GM13977 (cell line): ENCODE measurements at regions not wholly inside any gene's neighbourhood (a gene's known extent, or its start where the extent isn't known, plus 50 kb on each side); places are given as distances from the start of the nearest gene placed in this dataset.

Experiments
- DNase-seq: peaks from one replicate; pipeline ENCODE4 v3.0.0; 2012; ENCODE audit warnings: low spot score
- CTCF ChIP-seq: IDR thresholded peaks from 2 replicates; pipeline ENCODE4 v1.5.1; 2012; ENCODE audit warnings: mild to moderate bottlenecking, control low read depth; ENCODE audit not compliant: insufficient read depth; ENCODE audit errors: extremely low read depth, missing control alignments
- in situ Hi-C: fragments of 300-500 bp; cut with MboI; formaldehyde crosslinking; loops from one replicate; pipeline ENCODE4 v1.12.0; 2022; ENCODE audit warnings: low sequenced_read_pairs, low pct_unique_long_range_greater_than_20kb, mixed read lengths, inconsistent platforms; ENCODE audit not compliant: unreplicated experiment

- no peak for DNase-seq
- in situ Hi-C loops = no loop called here
- no peak for TF ChIP-seq CTCF
These were observed 770.4 kb downstream of the ETS1 start for GRCh38 chr11:127816962-127817361.

- no peak for DNase-seq
- in situ Hi-C loops = no loop called here
- no peak for TF ChIP-seq CTCF
These were observed 772.0 kb downstream of the ETS1 start for GRCh38 chr11:127815331-127815730.

GRCh38 chr11:127806501-127806900, 780.9 kb downstream of the ETS1 start:
- in situ Hi-C loops = no loop called here
- DNase-seq = no peak
- no peak for TF ChIP-seq CTCF

DNA sequence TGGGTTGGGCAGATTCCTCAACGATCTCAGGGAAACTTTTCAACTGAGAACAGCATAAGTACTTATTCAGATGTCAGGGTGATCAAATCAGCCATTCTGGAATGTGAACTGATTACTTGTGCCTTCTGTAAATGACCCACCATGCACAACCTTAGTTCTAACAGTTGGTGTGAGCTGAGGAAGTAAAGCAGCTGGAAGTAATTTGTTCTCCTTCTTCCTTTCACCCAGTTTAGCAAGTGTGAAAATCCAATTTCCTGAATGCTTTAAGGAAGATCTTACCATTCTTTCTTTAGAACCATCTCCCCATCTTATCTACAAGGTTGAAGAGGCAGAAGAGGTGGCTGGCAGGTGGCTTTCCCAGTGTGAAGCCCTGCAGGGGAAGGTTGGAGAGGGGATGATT, 781.6 kb downstream of the ETS1 start:
- TF ChIP-seq CTCF = no peak
- in situ Hi-C loops = no loop called here
- DNase-seq = no peak

- TF ChIP-seq CTCF = no peak
- no peak for DNase-seq
- in situ Hi-C loops = no loop called here
These were observed 782.5 kb downstream of the ETS1 start for GRCh38 chr11:127804747-127805400.

GRCh38 chr11:127803755-127804154, 783.6 kb downstream of the ETS1 start:
- in situ Hi-C loops = no loop called here
- DNase-seq = no peak
- TF ChIP-seq CTCF = no peak

DNA sequence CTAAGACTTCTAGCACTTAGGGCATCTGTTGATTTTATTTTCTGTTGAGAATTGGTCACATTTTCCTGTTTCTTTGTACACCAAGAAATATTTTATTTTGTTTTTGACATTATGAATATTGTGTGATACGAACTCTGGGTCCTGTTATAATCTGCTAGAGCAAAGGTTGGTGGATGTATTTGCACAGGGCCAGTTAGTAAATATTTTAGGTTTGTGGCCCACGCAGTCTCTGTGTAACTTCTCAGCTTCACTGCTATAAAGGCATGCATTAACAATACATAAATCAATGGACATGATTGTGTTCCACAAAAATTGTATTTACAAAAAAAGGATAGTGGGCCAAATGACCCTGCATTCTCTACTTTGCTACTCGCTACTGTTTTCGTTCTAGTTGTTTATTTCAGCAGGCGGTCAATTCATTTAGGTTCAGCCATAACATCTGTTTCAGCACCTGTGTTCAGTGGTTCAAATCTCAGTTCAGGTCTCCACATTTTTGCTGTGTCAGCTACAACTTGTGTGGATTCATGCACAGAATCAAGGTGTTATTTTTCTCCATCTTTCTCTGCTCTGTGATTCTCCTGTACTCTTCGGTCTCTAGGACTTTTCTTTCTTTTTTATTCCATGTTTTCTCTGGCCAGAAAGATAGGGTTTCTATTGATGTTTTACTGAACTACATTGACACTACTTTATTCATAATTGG, 786.2 kb downstream of the ETS1 start:
- no peak for TF ChIP-seq CTCF
- DNase-seq = no peak
- in situ Hi-C loops = no loop called here
